ENCODE measurements at regions not wholly inside any gene's neighbourhood (a gene's known extent, or its start where the extent isn't known, plus 50 kb on each side); places are given as distances from the start of the nearest gene placed in this dataset.

DNA sequence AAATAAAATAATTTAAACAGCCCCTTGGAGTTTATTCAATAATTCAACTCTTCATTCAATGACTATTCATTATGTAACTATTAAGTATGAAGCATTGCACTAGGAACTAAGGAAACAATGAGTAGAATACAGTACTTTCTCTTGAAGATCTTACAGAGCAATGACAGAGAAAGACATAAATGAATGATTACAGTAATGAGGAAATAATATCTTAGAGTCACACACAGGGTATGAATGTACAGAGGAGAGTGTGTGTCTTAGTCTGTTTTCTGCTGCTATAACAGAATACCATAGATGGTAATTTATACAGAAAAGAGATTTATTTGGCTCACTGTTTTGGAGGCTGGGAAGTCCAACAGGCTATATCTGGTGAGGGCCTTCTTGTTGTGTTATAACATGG is 120.5 kb upstream of the NRBF2 start:
- TF ChIP-seq TAF1 (IDR thresholded peaks at IDR 0.05; ENCODE audit: low read depth, low read length) (no peak), POLR2AphosphoS5 (IDR thresholded peaks at IDR 0.05; ENCODE audit: low read depth, low read length) (no peak)
